OCI-LY3 (cell line): ENCODE measurements at regions not wholly inside any gene's neighbourhood (a gene's known extent, or its start where the extent isn't known, plus 50 kb on each side); places are given as distances from the start of the nearest gene placed in this dataset.

Source experiments
- H2AFZ ChIP-seq: fragments of 200-600, 300-600 bp; shearing (Covaris generic); 2 replicates; pipeline ENCODE4 v1.6.0; 2014; ENCODE audit warnings: antibody characterized with exemption, low read depth, low read length
- H3K27ac ChIP-seq: fragments of 200-600, 300-600 bp; sonication (generic); 2 replicates; pipeline ENCODE4 v1.5.1; 2014; ENCODE audit warnings: mild to moderate bottlenecking, low read length, moderate library complexity, mixed read lengths
- H3K27me3 ChIP-seq: fragments of 200-600, 300-600 bp; sonication (generic); 2 replicates; pipeline ENCODE4 v1.6.1; 2014; ENCODE audit warnings: low read depth, low read length, mixed read lengths
- H3K36me3 ChIP-seq: fragments of 200-600, 300-600 bp; sonication (generic); replicated peaks from 2 replicates; pipeline ENCODE3; 2014; ENCODE audit warnings: low read depth, low read length, mixed read lengths
- H3K4me1 ChIP-seq: fragments of 300-600, 200-600 bp; sonication (generic); 2 replicates; pipeline ENCODE4 v1.6.1; 2014; ENCODE audit warnings: low read length, mixed read lengths
- H3K4me2 ChIP-seq: fragments of 200-600, 300-600 bp; sonication (generic); 2 replicates; pipeline ENCODE4 v1.6.1; 2014; ENCODE audit warnings: low read length, mixed read lengths
- H3K4me3 ChIP-seq: fragments of 300-600, 200-600 bp; sonication (generic); 2 replicates; pipeline ENCODE4 v1.5.1; 2014; ENCODE audit warnings: antibody characterized with exemption, mild to moderate bottlenecking, low read length, moderate library complexity
- H3K79me2 ChIP-seq: fragments of 300-600, 200-600 bp; shearing (Covaris generic); 2 replicates; pipeline ENCODE4 v1.6.1; 2014; ENCODE audit warnings: mild to moderate bottlenecking, low read length, mixed read lengths
- H3K9ac ChIP-seq: fragments of 300-600, 200-600 bp; shearing (Covaris generic); 2 replicates; pipeline ENCODE4 v1.6.0; 2014; ENCODE audit warnings: mild to moderate bottlenecking, low read length, moderate library complexity
- H3K9me3 ChIP-seq: fragments of 200-600, 300-600 bp; shearing (Covaris generic); 2 replicates; pipeline ENCODE4 v1.6.1; 2014; ENCODE audit warnings: low read length, mixed read lengths; ENCODE audit not compliant: insufficient read depth
- H4K20me1 ChIP-seq: fragments of 200-600, 300-600 bp; sonication (generic); 2 replicates; pipeline ENCODE4 v1.6.1; 2016; ENCODE audit warnings: low read length, mixed read lengths; ENCODE audit not compliant: insufficient read depth
- EZH2phosphoT487 ChIP-seq: fragments of 200-600 bp; shearing (Covaris generic); IDR thresholded peaks from 2 replicates; pipeline ENCODE4 v1.6.1; 2018; ENCODE audit warnings: antibody characterized with exemption, mixed run types, low read depth
- TF ChIP-seq, protein P1 (sequence below): fragments of 200-600, 300-600 bp; sonication (generic); IDR thresholded peaks from 2 replicates; pipeline ENCODE4 v1.5.1; 2014; ENCODE audit warnings: antibody characterized with exemption, low read length, low read depth

DNA sequence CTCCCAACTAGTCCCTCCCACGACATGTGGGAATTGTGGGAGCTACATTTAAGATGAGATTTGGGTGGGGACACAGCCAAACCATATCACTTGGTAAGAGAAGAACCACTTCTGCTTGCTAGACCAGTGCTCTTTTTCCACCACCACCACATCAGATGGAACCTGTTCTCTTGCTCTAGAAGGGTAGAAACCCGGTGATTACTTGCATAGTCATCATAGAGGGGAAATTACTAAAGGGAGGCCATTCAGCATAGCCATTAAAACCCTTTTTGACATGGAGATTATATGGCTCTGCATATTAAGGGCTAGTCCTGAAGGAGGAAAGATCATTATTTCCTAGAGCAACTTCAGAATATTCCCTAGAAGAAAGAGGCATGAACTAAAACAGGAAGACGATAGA lies 1188.0 kb downstream of the CDH11 start:
- TF ChIP-seq, protein P1, sequence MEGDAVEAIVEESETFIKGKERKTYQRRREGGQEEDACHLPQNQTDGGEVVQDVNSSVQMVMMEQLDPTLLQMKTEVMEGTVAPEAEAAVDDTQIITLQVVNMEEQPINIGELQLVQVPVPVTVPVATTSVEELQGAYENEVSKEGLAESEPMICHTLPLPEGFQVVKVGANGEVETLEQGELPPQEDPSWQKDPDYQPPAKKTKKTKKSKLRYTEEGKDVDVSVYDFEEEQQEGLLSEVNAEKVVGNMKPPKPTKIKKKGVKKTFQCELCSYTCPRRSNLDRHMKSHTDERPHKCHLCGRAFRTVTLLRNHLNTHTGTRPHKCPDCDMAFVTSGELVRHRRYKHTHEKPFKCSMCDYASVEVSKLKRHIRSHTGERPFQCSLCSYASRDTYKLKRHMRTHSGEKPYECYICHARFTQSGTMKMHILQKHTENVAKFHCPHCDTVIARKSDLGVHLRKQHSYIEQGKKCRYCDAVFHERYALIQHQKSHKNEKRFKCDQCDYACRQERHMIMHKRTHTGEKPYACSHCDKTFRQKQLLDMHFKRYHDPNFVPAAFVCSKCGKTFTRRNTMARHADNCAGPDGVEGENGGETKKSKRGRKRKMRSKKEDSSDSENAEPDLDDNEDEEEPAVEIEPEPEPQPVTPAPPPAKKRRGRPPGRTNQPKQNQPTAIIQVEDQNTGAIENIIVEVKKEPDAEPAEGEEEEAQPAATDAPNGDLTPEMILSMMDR: no peak
- no peak for TF ChIP-seq EZH2phosphoT487
- H3K4me3 ChIP-seq: no peak overlapping the region
- H3K4me1 ChIP-seq: no peaks in the 10 kb centered on the region
- H3K9me3 ChIP-seq: no peaks in the 10 kb centered on the region
- no peaks in the 10 kb centered on the region for H3K27me3 ChIP-seq
- H3K36me3 ChIP-seq: no peaks in the 10 kb centered on the region
- H3K4me2 ChIP-seq: no peak overlapping the region
- no peaks in the 10 kb centered on the region for H4K20me1 ChIP-seq
- no peaks in the 10 kb centered on the region for H3K79me2 ChIP-seq
- no peak overlapping the region for H2AFZ ChIP-seq
- H3K27ac ChIP-seq: no peak overlapping the region
- no peak overlapping the region for H3K9ac ChIP-seq

DNA sequence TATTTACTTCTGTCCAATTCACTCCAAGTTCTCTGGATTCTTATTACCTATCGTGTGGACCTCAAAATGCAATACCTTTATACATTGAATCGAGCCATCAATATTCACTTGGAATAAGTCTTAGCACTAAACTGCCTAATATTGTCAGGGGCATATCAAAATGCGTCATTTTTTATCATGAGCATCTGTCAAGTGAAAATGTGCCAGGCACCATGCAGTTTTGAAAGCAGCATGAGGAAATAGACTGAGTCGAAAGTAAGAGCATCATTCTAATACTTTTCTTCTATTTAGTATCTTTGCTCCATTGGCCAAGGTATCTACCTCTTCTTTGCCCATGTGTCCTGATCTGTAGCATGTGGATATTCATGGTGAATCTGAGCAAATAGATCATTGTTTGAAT lies 1193.4 kb downstream of the CDH11 start:
- no peaks in the 10 kb centered on the region for H3K27me3 ChIP-seq
- TF ChIP-seq, protein P1: no peak
- no peak for TF ChIP-seq EZH2phosphoT487
- H3K4me2 ChIP-seq: no peak overlapping the region
- no peaks in the 10 kb centered on the region for H3K36me3 ChIP-seq
- no peaks in the 10 kb centered on the region for H3K4me1 ChIP-seq
- no peak overlapping the region for H3K27ac ChIP-seq
- H3K9me3 ChIP-seq: no peaks in the 10 kb centered on the region
- no peak overlapping the region for H3K4me3 ChIP-seq
- H3K79me2 ChIP-seq: no peaks in the 10 kb centered on the region
- H3K9ac ChIP-seq: no peak overlapping the region
- H4K20me1 ChIP-seq: no peaks in the 10 kb centered on the region
- no peak overlapping the region for H2AFZ ChIP-seq

DNA sequence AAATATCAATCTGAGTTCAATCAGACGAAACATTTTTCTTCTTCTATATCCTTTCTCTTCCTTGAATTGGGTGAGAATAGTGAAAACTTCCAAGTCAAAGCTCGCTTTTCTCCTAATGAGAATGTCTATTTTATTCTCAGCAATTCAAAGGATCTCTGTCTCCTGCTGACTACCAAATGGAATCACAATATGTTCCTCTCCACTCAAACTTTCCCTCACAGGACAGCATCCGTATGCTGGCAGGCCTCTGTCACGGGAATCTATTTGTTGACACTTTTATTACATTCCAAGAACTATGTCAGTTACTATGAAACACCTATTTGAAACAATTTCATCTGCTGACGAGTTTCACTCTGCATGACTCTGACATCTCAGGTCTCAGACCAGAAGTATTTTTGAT lies 1196.6 kb downstream of the CDH11 start:
- Histone ChIP-seq H3K9me3 (no peaks in the 10 kb centered on the region), H3K27ac (no peak overlapping the region), H3K4me1 (no peaks in the 10 kb centered on the region), H3K4me2 (no peak overlapping the region), H3K27me3 (no peaks in the 10 kb centered on the region), H3K79me2 (no peaks in the 10 kb centered on the region), H3K4me3 (no peak overlapping the region), H4K20me1 (no peaks in the 10 kb centered on the region), H2AFZ (no peak overlapping the region), H3K36me3 (no peaks in the 10 kb centered on the region), H3K9ac (no peak overlapping the region)
- TF ChIP-seq, protein P1: no peak

DNA sequence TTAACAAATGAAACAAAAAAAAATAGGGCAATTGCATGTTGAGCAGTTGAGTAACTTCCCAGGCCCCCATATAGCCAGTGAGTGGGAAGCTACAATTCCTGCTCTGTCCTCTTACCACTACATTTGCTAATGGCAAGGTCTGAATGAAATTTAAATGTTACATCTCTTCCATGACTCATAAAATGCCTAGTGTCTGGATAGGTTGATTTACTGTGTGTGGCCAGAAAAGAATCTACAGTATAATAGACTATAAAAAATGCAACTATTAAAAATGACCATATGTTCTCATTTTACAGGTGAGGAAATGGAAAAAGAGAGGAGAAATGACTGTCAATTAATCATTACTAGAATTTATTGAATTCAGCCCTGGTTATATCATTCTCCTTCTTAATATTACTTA lies 1199.3 kb downstream of the CDH11 start:
- TF ChIP-seq, protein P1: no peak
- no peak for TF ChIP-seq EZH2phosphoT487
- Histone ChIP-seq H3K4me3 (no peak overlapping the region), H4K20me1 (no peaks in the 10 kb centered on the region), H2AFZ (no peak overlapping the region), H3K4me2 (no peak overlapping the region), H3K27me3 (no peaks in the 10 kb centered on the region), H3K79me2 (no peaks in the 10 kb centered on the region), H3K9ac (no peak overlapping the region), H3K27ac (no peak overlapping the region), H3K36me3 (no peaks in the 10 kb centered on the region), H3K4me1 (no peaks in the 10 kb centered on the region), H3K9me3 (no peaks in the 10 kb centered on the region)
